RPMI8226 (cell line): ENCODE measurements at regions not wholly inside any gene's neighbourhood (a gene's known extent, or its start where the extent isn't known, plus 50 kb on each side); places are given as distances from the start of the nearest gene placed in this dataset.
"Not testable (repeated sequence)": the region's sequence is repeated elsewhere in the genome, so short reads cannot be mapped to it uniquely, and the experiment has no call there.

Source experiments
- DNase-seq: peaks from one replicate; pipeline ENCODE4 v3.0.0-alpha.2; 2015

GRCh38 chrX:104513162-104513561 lies 52.8 kb upstream of the IL1RAPL2 start:
- DNase-seq: no peak

GRCh38 chrX:104510801-104511200 lies 55.2 kb upstream of the IL1RAPL2 start:
- DNase-seq: no peak

- no peak for DNase-seq
Observed at GRCh38 chrX:104502460-104502859, 63.5 kb upstream of the IL1RAPL2 start.

GRCh38 chrX:104488811-104489210 lies 77.2 kb upstream of the IL1RAPL2 start:
- no peak for DNase-seq

DNA sequence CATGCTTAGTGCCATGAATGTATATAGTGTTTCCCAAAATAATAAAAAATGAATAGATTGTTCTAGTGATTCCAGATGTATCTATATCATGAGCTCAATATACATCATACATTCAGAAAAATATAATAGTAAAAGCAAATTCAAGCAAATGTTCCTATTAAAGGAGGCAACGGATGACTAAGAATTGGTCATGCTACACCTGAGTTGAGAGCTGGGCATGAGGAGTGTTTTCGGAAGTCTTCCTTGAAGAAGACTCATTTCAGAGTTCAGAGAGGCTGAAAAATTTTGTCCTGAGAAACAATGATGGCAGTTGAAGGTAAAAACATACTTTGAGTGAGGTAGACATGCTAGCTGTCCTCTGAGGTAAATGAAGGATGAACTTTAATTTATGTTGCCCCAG lies 79.3 kb upstream of the IL1RAPL2 start:
- DNase-seq: no peak

DNA sequence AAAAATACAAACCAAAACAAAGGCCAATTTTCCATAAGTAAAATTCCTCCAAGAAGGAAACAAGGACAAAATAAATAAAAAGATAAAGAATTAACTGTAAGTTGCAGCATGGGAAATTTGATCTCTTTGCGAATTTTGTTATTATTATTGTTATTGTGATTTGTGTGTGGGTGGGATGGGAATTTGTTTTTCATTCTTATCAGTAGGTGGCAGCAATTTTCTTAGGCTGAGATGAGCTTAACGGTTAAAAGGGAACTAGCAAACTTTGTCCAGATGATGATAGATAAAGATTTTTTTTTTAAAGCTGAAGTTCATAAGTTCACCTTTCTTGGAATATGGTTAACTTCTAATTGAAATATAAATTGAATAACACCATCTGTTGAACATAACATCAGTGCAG lies 83.2 kb upstream of the IL1RAPL2 start:
- no peak for DNase-seq

GRCh38 chrX:104469771-104470170 lies 96.2 kb upstream of the IL1RAPL2 start:
- DNase-seq: no peak

DNA sequence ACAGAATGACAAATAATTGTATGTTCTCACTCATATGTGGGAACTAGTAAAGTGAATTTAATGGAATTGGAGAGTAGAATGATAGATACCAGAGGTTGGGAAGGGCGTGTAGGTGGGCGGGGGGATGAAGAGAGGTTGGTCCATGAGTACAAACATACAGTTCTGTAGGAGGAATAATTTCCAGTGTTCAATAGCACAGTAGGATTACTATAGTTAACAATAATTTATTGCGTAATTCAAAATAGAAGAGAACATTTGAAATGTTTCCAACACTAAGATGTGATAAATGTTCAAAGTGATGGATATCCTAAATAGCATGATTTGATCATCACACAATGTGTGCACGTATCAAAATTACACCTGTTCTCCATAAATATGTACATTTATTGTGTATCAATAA lies 106.2 kb upstream of the IL1RAPL2 start:
- DNase-seq: no peak

DNA sequence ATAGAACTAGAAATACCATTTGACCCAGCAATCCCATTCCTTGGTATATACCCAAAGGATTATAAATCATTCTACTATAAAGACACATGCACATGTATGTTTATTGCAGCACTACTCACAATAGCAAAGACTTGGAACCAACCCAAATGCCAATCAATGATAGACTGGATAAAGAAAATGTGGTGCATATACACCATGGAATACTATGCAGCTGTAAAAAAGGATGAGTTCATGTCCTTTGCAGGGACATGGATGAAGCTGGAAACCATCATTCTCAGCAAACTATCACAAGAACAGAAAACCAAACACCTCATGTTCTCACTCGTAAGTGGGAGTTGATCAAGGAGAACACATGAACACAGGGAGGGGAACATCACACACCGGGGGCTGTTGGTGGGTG lies 108.9 kb upstream of the IL1RAPL2 start:
- DNase-seq: not testable (repeated sequence)

- DNase-seq: no peak
Observed at GRCh38 chrX:104450316-104450715, 115.7 kb upstream of the IL1RAPL2 start.

DNA sequence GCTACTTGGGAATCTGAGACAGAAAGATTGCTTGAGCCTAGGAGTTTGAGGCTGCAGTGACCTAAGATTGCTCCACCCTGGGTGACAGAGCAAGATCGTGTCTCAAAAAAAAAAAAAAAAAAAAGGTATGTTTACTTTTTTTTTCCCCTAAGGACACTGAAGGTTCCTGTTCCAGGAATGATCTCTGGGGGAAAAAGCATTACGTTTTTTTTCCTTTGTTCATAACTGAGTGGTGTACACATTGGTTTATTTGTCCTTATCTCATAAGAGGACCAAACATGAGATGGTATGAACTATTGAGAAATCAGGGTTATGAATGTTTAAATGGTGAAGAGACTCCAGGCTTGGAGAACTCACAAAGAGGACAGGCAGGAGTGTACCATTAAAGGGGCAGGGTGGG lies 120.4 kb upstream of the IL1RAPL2 start:
- no peak for DNase-seq

GRCh38 chrX:104435249-104435648 lies 130.8 kb upstream of the IL1RAPL2 start:
- DNase-seq: no peak

DNA sequence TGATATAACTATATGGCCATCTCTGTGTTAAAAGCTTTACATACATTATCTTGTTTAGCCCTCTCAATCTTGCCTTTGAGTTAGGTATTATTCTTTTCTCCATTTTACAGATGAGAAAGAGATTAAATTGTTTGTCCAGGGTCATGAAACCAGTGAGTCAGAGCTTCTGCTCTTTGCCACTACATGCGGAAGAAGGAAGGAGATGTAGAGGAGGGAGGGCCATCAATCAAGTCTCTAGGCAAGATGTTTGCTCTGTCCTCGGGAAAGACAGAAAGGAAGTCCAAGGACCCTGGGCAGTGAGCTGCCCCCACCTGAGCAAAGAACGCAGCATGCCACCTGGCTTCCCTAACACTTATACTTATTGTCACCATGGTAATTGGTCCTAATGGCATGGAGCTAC lies 133.7 kb upstream of the IL1RAPL2 start:
- DNase-seq: no peak

- no peak for DNase-seq
Observed at GRCh38 chrX:104430742-104431119, 135.3 kb upstream of the IL1RAPL2 start.

DNA sequence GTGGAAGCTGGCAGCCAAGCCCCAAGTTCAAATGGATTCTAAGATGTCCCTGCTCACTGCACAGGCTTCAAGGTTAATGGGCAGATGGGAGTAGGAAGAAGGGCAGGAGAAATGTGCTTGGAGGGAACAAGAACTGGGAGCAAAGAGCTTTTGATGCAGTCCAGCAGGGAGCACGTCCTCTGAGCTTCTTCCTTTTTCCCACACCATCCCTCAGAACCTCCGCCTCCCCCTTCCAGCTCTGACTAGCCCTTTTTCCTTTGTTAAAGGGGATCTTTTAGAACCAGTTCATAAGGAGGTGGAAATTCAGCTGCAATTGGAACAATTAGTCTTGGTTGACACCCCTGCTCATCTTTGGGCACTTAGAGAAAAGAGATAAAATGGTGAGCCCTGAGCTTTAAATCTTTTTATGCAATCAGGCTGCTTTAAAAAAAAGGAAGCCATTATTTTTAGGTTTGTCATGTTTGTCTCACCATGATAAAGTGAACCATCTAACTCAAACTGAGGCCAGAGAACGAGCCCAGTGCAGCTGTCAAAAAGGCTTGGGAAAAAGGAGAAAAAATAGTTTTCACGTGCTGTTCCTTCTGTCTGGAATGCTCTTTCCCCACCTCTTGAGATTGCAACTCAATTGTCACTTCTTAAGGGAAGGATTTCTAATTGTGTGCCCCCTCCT lies 135.8 kb upstream of the IL1RAPL2 start:
- DNase-seq: no peak

- no peak for DNase-seq
Observed at GRCh38 chrX:104428231-104428630, 137.8 kb upstream of the IL1RAPL2 start.

DNA sequence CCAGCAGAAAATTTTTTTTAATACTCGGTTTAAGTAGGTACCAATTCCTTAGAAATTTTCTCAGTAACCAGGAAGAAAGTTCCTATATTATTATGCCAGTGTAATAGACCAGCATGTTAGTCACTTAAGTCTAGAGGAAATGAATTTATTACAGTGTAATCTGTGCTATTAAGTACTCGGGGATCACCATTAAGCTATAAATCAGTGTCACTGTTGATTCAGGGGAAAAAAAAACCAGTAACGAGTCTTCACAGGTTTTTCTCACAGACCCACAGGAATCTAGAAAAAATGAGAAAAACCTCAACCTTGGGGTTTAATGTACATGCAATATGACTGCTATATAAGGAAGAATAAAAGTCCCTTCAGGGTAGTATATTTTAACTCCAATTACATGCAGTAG lies 138.3 kb upstream of the IL1RAPL2 start:
- DNase-seq: no peak

DNA sequence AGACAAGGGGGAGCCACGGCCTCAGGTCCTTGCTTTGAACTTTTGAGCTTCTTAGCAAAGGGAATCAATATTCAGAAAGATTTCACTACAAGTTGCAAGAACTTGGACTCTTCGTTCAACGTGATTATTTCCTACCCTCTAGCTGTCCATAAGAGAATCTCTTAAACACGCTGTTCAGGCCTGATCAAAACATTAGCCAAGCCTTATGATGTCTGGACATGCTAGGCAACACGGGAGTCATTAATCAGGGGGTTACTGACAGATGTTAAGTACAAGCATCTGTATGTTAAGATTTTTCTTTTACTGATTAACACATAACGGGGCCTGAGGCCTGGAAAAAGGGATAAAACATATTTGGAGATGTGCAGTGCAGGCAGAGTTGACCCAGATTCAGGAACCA lies 138.9 kb upstream of the IL1RAPL2 start:
- no peak for DNase-seq

DNA sequence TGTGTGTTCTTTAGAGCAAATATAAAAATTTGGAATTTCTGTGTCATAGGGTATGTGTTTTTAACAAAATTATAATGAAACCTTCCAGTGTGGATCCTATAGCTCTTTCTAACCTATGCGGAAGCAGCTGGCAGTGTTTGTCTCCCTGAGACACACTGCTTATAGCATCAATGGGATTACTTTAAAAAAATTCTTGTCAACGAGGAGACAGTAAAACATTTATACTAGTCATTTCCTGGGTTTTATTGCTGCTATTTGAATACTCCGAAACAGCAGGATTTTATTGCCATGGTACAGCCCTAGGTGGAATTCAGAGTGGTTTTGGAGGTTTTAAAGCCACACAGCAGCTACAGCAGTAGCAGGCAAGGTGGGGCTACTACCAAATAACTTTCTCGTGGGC lies 145.1 kb upstream of the IL1RAPL2 start:
- DNase-seq: no peak

- DNase-seq: no peak
Observed at GRCh38 chrX:104419926-104420325, 146.1 kb upstream of the IL1RAPL2 start.

DNA sequence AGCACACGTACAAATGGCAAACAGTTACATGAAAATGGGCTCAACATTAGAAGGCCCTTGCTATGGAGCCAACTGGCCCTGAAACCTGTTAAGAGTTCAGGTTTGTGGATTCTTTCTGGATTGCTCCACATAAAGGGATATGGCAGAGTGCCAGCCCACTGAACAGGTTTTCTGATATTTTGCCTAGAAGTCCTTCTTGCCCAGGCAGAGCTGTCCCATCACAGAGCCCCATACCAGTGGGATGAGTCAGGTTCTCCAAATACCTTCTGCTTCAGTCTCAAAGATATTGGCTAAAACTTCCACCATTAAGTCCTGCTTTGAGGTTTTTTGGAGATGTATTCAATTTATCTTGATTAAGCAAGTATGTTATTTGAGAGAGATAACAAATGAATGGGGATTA lies 146.8 kb upstream of the IL1RAPL2 start:
- DNase-seq: no peak

GRCh38 chrX:104411800-104412199 lies 154.2 kb upstream of the IL1RAPL2 start:
- no peak for DNase-seq

DNA sequence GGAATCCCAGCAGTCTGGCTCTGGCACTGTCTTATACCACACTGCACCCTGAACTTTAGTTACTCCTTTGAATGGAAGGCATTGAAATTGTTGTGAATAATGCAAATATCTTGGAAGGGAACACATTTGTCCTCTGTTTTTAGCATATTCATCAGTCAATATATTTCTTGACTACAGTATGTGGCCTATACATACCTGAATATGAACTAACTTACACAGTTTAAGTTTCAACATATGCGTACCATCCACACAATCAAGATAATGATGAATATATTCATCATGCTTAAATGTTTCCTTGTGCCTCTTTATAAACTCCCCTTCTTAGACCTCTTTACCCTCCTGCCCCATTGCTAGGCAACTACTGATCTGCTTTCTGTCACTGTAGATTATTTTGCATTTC lies 145.7 kb upstream of the ESX1 start:
- no peak for DNase-seq

GRCh38 chrX:104392350-104392749 lies 137.6 kb upstream of the ESX1 start:
- no peak for DNase-seq

- DNase-seq: no peak
Observed at GRCh38 chrX:104391906-104392305, 137.2 kb upstream of the ESX1 start.

GRCh38 chrX:104376937-104377336 lies 122.2 kb upstream of the ESX1 start:
- DNase-seq: no peak
